8988T (cell line): ENCODE measurements at regions not wholly inside any gene's neighbourhood (a gene's known extent, or its start where the extent isn't known, plus 50 kb on each side); places are given as distances from the start of the nearest gene placed in this dataset.

Source experiments
- DNase-seq: peaks from one replicate; pipeline ENCODE4 v3.0.0; 2011

GRCh38 chr10:25117757-25118156, 57.0 kb upstream of the GPR158 start:
- DNase-seq: no peak

- no peak for DNase-seq
Observed at GRCh38 chr10:25120188-25120587, 54.6 kb upstream of the GPR158 start.
